HG02588 (cell line): ENCODE measurements at regions not wholly inside any gene's neighbourhood (a gene's known extent, or its start where the extent isn't known, plus 50 kb on each side); places are given as distances from the start of the nearest gene placed in this dataset.

ENCODE experiments used
- ATAC-seq: cut with Tn5 transposase; IDR thresholded peaks from one replicate; pipeline ENCODE4 v1.9.1; 2021; ENCODE audit warnings: mild to moderate bottlenecking, moderate library complexity; ENCODE audit not compliant: unreplicated experiment

DNA sequence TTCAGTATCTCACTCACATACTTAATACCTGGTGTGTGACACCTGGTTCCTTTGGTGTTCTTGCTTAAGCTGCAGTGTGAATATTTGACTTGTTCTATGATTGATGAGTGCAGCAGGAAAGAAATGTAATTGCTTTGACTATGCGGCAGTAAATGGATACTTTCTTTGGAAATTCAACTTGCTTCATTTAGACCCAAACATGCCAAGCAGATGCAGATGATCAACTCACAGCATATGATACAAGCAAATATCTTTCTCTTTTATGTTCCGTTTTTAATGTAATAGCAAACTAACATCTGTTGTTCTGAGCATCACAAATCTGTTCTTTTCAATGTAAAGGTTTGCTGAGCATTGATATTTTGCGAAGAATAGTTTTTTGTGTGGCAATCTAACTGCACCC, 549.5 kb downstream of the C4orf33 start:
- no peak for ATAC-seq

GRCh38 chr4:129668092-129668491, 572.1 kb downstream of the C4orf33 start:
- ATAC-seq = no peak

DNA sequence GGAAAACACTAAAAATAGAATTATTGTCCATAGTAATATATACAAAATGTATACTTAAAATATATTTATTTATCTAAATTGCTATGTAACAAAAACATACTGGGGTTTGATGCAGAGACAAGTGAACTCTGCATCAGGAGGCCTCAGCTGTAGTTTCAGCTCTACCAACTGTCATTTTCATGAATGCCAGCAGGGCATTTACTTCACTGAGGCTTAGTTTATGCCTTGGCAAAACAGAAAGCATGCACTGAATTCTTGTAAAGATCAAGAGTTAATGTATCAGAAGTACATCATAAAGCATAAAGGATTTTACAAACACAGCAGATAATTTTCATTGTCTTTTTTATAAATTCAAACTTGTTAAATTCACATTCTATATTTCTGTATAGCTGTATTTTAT, 577.0 kb downstream of the C4orf33 start:
- ATAC-seq = no peak

GRCh38 chr4:129675036-129675435, 579.1 kb downstream of the C4orf33 start:
- no peak for ATAC-seq

DNA sequence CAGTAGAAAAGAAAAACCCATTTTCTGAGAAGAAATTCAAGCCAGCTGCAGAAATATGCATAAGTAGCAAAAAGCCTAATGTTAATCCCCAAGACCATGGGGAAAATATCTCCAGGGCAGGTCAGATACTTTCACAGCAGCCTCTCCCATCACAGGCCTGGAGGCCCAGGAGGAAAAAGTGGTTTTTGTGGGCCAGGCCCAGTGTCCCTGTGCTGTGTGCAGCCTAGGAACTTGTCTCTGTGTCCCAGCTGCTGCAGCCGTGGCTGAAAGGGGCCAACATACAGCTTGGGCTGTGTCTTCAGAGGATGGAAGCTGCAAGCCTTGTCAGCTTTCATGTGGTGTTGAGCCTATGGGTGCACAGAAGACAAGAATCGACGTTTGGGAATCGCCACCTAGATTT, 581.0 kb downstream of the C4orf33 start:
- ATAC-seq = no peak

GRCh38 chr4:129682586-129682985, 586.6 kb downstream of the C4orf33 start:
- no peak for ATAC-seq

DNA sequence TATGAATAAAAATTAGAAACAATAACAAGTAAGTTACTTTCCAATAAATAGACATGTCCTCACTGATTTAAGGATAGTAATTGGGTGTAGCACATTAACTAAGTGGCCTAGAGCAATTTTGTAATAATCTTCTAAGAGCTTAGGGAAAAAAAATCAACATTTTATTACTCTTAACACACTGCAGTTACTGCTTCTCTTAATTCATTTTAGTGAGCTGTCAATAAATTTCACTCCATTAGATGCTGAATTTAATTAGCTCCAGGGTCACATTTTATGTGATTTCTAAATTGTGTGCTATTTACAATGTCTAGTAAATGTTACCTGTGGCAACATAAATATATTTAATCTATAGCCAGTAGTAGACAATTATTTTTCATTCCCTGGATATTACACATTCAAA, 612.0 kb downstream of the C4orf33 start:
- no peak for ATAC-seq

DNA sequence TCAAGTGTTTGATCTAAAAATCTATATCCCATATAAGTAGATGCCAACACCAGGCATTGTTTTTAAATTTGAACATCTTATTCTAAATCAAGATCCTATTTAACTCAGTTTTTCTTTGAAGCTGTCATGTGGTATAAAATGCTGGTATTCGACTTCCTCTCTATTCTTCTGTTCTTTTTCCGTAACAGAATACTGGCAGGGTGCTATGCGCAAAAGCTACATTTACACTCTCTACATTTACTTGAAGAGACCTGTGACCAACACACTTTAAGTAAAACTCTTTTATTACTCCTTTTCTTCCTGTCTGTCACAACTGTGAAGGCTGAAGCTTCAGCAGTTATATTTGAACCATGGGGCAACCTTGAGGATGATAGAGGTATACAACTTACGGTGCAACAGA, 612.8 kb downstream of the C4orf33 start:
- ATAC-seq = no peak

- no peak for ATAC-seq
These were observed 642.2 kb downstream of the C4orf33 start for GRCh38 chr4:129738175-129738574.

GRCh38 chr4:129747756-129748155, 651.8 kb downstream of the C4orf33 start:
- no peak for ATAC-seq

GRCh38 chr4:129748991-129749390, 653.0 kb downstream of the C4orf33 start:
- ATAC-seq = no peak

- no peak for ATAC-seq
These were observed 655.7 kb downstream of the C4orf33 start for GRCh38 chr4:129751646-129752045.

- no peak for ATAC-seq
These were observed 687.6 kb downstream of the C4orf33 start for GRCh38 chr4:129783596-129783995.

- ATAC-seq = no peak
These were observed 692.5 kb downstream of the C4orf33 start for GRCh38 chr4:129788486-129788885.

DNA sequence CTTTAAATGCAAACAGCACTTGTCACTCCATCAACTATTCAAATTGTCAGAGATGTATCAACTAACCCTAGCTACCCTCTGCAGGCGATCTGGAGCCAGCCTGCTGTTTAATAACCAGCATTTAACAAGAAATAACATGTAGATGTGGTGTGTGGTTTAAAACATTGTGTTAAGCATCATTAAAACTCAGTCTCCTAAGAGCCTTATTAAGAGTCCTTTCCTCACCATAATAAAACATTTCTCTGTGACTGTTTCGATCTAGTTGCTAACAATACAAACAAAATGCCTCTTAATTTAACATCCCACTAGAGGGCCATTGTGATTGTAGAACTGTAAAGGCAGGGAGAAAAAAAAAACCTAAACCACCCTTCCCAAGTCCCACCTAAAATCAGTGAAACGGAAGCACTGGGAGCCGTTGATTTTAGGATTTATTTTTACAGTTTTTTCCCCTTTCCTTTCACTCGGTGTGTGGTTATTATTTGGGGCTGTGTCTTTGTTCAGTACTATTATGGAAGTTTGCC, 708.6 kb downstream of the C4orf33 start:
- no peak for ATAC-seq

GRCh38 chr4:129806986-129807385, 711.0 kb downstream of the C4orf33 start:
- ATAC-seq = no peak

DNA sequence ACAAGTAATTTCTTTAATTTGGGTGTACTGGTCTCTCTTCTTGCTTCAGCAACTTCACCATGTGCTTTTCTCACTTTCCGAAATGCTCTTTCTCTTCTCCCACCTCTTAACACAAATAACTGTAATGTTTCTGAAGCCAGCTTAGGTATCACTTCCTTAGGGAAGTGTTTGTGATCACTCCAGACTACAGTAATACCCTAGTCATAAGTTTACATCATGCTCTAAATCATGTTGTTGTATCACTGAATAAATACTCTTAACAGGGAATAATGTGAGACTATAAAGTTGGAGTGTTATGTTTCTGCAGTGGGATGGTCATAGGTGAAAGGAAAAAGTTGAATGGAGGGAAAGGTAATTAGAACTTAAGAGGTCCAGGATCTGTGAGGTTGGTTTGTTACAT, 712.3 kb downstream of the C4orf33 start:
- no peak for ATAC-seq

DNA sequence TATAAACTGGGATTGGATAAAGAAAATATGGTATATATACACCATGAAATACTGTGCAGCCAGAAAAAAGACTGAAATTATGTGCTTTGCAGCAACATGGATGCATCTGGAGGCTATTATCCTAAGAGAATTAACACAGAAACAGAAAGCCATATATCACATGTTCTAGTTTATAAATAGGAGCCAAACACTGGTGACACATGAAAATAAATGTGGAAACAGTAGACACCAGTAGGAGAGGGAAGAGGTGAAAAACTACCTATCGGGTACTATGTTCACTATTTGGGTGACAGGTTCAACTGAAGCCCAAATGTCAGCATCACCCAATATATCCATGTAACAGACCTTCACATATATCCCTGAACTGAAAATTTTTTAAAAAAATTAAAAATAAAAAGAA, 725.1 kb downstream of the C4orf33 start:
- ATAC-seq = no peak

DNA sequence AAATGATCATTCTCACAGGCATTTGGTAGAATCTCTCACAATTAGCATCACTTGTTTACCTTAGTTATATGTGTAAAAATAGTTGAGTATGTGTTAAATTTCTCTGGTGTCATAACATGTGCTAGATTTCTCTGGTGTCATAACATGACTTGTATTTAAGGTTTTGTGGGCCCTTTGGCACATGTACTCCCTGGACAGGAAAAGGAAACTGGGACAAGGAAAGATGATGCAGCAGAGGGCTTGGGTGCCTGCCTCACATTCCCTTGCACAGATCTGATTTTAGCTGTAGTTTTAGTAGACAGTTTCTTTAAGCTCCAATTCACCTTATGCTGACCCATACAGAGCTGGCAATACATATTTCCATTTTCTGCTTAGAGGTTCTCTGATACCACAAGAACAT, 726.0 kb downstream of the C4orf33 start:
- ATAC-seq = no peak

- ATAC-seq = no peak
These were observed 726.7 kb downstream of the C4orf33 start for GRCh38 chr4:129822701-129823100.

DNA sequence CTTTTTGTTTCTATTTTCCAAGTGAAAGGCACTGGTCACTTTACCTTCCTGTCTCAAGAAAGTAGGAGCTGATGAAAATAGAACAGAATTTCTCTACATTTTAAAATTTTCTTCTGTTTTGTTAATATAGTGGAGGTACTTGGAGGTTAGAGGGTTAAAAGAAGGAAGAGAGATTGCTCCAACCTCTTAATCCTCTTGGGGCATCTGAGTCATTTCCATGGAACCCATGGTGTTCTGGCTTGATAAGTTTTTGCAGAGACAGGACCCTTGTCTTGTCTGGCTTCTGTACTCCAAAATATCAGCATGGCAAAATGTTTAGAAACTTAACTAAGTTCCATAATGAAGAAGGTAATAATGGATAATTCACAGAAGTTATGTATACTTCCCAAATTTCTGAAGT, 727.2 kb downstream of the C4orf33 start:
- no peak for ATAC-seq

- no peak for ATAC-seq
These were observed 733.4 kb downstream of the C4orf33 start for GRCh38 chr4:129829373-129829772.

DNA sequence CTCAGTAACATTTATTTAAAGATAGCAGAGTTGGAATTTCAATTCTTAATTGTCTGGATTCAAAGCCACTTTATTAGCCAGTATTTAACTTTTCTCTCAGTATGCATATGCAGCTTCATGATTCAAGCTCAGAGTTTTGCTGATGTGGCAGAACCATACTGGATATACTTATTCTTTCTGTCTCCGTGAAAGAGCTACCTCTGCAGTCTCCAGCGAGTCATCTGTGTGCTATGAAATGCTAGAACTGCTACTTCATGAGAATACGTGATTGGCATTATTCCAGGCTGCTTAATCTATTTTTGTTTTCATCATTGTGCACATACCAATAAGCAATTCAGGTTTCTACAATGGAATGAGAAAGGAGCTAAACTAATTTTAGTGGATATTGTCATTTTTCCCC, 743.7 kb downstream of the C4orf33 start:
- no peak for ATAC-seq

DNA sequence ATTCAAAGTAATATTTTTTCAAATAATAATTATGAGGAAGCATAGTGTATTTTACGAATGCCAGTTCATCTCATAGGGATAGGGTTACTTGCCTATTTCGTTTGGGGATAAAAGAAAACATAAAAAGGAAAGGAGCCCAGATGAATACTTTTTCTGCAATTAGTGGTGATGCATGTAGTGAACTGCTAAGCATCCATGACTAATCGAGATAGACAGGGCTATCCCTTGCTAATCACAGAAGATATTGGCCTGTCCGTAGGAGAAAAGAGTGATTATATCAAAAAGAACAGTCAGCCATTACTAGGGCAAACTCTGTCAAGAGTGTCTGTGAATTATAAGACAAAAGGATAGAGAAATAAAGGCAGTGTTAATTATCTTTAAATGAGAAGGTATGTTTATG, 746.1 kb downstream of the C4orf33 start:
- ATAC-seq = no peak
